WTC11 (cell line): ENCODE measurements at regions not wholly inside any gene's neighbourhood (a gene's known extent, or its start where the extent isn't known, plus 50 kb on each side); places are given as distances from the start of the nearest gene placed in this dataset.
"Not testable (repeated sequence)": the region's sequence is repeated elsewhere in the genome, so short reads cannot be mapped to it uniquely, and the experiment has no call there.

Source experiments
- ATAC-seq: fragments of 200-7000 bp; cut with Tn5 transposase; 2 replicates; pipeline ENCODE4 v1.10.0; 2021; ENCODE audit warnings: mild to moderate bottlenecking, moderate library complexity
- CTCF ChIA-PET: fragments of 300-600 bp; sonication (Branson Sonifier 250); formaldehyde crosslinking; loops from one replicate; lab custom pipeline; 2021; ENCODE audit warnings: antibody characterized with exemption; lab: Charles Lee
- POLR2A ChIA-PET: fragments of 350-600 bp; sonication (Branson Sonifier 250); formaldehyde crosslinking; loops from one replicate; lab custom pipeline; 2021; ENCODE audit warnings: antibody characterized with exemption; lab: Charles Lee
- DNase-seq: peaks from one replicate; pipeline ENCODE4 v3.0.0; 2021; ENCODE audit warnings: low spot score
- H3K27ac Mint-ChIP-seq: 2 replicates; pipeline ENCODE4 v1.8.0; 2021; ENCODE audit warnings: mixed read lengths
- H3K27me3 Mint-ChIP-seq: 2 replicates; pipeline ENCODE4 v1.8.0; 2021; ENCODE audit warnings: low read depth, mild to moderate bottlenecking, moderate library complexity, mixed read lengths
- H3K36me3 Mint-ChIP-seq: 2 replicates; pipeline ENCODE4 v1.8.0; 2021; ENCODE audit warnings: mixed read lengths
- H3K4me1 Mint-ChIP-seq: 2 replicates; pipeline ENCODE4 v1.8.0; 2022; ENCODE audit warnings: mixed read lengths
- H3K4me3 Mint-ChIP-seq: 2 replicates; pipeline ENCODE4 v1.8.0; 2021; ENCODE audit warnings: mild to moderate bottlenecking, moderate library complexity, mixed read lengths
- H3K9me3 Mint-ChIP-seq: 2 replicates; pipeline ENCODE4 v1.8.0; 2021; ENCODE audit warnings: mixed read lengths
- AFF4 ChIP-seq: sonication (generic); formaldehyde crosslinking; IDR thresholded peaks from 2 replicates; pipeline ENCODE4 v1.8.1; 2023; ENCODE audit warnings: mild to moderate bottlenecking, missing genetic modification reagents, borderline replicate concordance
- ATF2 ChIP-seq: sonication (generic); formaldehyde crosslinking; IDR thresholded peaks from 2 replicates; pipeline ENCODE4 v1.8.1; 2022; ENCODE audit warnings: low read depth, missing genetic modification reagents, borderline replicate concordance
- CBFB ChIP-seq: sonication (generic); formaldehyde crosslinking; IDR thresholded peaks from 2 replicates; pipeline ENCODE4 v1.8.1; 2022; ENCODE audit warnings: mild to moderate bottlenecking, low read depth, missing genetic modification reagents
- ELF4 ChIP-seq: sonication (generic); formaldehyde crosslinking; IDR thresholded peaks from 2 replicates; pipeline ENCODE4 v1.8.1; 2022; ENCODE audit warnings: low read depth, mild to moderate bottlenecking, moderate library complexity, missing genetic modification reagents
- FOXK1 ChIP-seq: sonication (generic); formaldehyde crosslinking; IDR thresholded peaks from 2 replicates; pipeline ENCODE4 v1.8.0; 2022; ENCODE audit warnings: mild to moderate bottlenecking, moderate library complexity, missing genetic modification reagents
- GABPB1 ChIP-seq: sonication (generic); formaldehyde crosslinking; IDR thresholded peaks from 2 replicates; pipeline ENCODE4 v1.8.1; 2023; ENCODE audit warnings: mild to moderate bottlenecking, missing genetic modification reagents
- GTF2I ChIP-seq: fragments of 250-450 bp; sonication (Bioruptor Pico); conservative IDR thresholded peaks from 2 replicates; pipeline ENCODE4 v1.4.0; 2021; ENCODE audit warnings: mild to moderate bottlenecking
- JUN ChIP-seq: sonication (generic); formaldehyde crosslinking; IDR thresholded peaks from 2 replicates; pipeline ENCODE4 v1.8.0; 2023; ENCODE audit warnings: mild to moderate bottlenecking, missing genetic modification reagents
- MAX ChIP-seq: sonication (generic); formaldehyde crosslinking; IDR thresholded peaks from 2 replicates; pipeline ENCODE4 v1.8.0; 2022; ENCODE audit warnings: mild to moderate bottlenecking, missing genetic modification reagents
- MYBL2 ChIP-seq: sonication (generic); formaldehyde crosslinking; IDR thresholded peaks from 2 replicates; pipeline ENCODE4 v1.8.1; 2023; ENCODE audit warnings: mild to moderate bottlenecking, moderate library complexity, missing genetic modification reagents
- NFATC4 ChIP-seq: fragments of 250-450 bp; sonication (Bioruptor Pico); IDR thresholded peaks from 2 replicates; pipeline ENCODE4 v1.9.0; 2021; ENCODE audit warnings: mild to moderate bottlenecking
- PRRX2 ChIP-seq: fragments of 250-450 bp; sonication (Bioruptor Pico); IDR thresholded peaks from 2 replicates; pipeline ENCODE4 v1.8.0; 2021; ENCODE audit warnings: mild to moderate bottlenecking
- SP1 ChIP-seq: sonication (generic); formaldehyde crosslinking; conservative IDR thresholded peaks from 2 replicates; pipeline ENCODE4 v1.8.1; 2022; ENCODE audit warnings: missing genetic modification reagents
- STAT6 ChIP-seq: sonication (generic); formaldehyde crosslinking; conservative IDR thresholded peaks from 2 replicates; pipeline ENCODE4 v1.8.1; 2023; ENCODE audit warnings: mild to moderate bottlenecking, low read depth, missing genetic modification reagents, moderate library complexity
- TCF7 ChIP-seq: sonication (generic); formaldehyde crosslinking; IDR thresholded peaks from 2 replicates; pipeline ENCODE4 v1.8.0; 2022; ENCODE audit warnings: mild to moderate bottlenecking, low read depth, missing genetic modification reagents, moderate library complexity
- ZNF138 ChIP-seq: sonication (generic); formaldehyde crosslinking; conservative IDR thresholded peaks from 2 replicates; pipeline ENCODE4 v1.8.1; 2022; ENCODE audit warnings: mild to moderate bottlenecking, moderate library complexity, missing genetic modification reagents
- ZNF396 ChIP-seq: fragments of 250-450 bp; sonication (Bioruptor Pico); IDR thresholded peaks from 2 replicates; pipeline ENCODE4 v1.8.0; 2021; ENCODE audit warnings: mild to moderate bottlenecking, moderate library complexity, borderline replicate concordance
- ZNF532 ChIP-seq: fragments of 250-450 bp; sonication (Bioruptor Pico); IDR thresholded peaks from 2 replicates; pipeline ENCODE4 v1.9.0; 2021; ENCODE audit warnings: mild to moderate bottlenecking, borderline replicate concordance

- TF ChIP-seq STAT6 (CRISPR knock-in tag) (no peak), MAX (no peak), FOXK1 (CRISPR knock-in tag) (no peak), GTF2I (CRISPR knock-in tag) (no peak), NFATC4 (CRISPR knock-in tag) (no peak), ZNF396 (CRISPR knock-in tag) (no peak), PRRX2 (CRISPR knock-in tag) (no peak)
- TF ChIP-seq, all 79 proteins: peak for 0
Observed at GRCh38 chr22:17284466-17284865, 65.2 kb upstream of the ADA2 start (continued).

- H3K27ac Mint-ChIP-seq, DNase-seq, POLR2A ChIA-PET, H3K27me3 Mint-ChIP-seq, ATAC-seq, H3K36me3 Mint-ChIP-seq, H3K4me3 Mint-ChIP-seq, H3K9me3 Mint-ChIP-seq: not testable (repeated sequence)
- CTCF ChIA-PET = interaction anchor here (0.5 to 2.2 kb wide), 6 partner anchors 11 to 188 kb away, joined by 3 to 6 read pairs (median 4); no protein-coding TSS in a partner anchor
- H3K4me1 Mint-ChIP-seq = peaks cover 20% of the 10 kb centered on the region
Observed at GRCh38 chr22:17283865-17284264, 64.6 kb upstream of the ADA2 start.

GRCh38 chr22:17283423-17283822, 64.2 kb upstream of the ADA2 start:
- CTCF ChIA-PET = interaction anchor here (0.5 to 2.2 kb wide), 6 partner anchors 11 to 188 kb away, joined by 3 to 6 read pairs (median 4); no protein-coding TSS in a partner anchor
- Mint-ChIP-seq H3K27me3 (no peaks in the 10 kb centered on the region), H3K4me1 (peaks cover 20% of the 10 kb centered on the region), H3K9me3 (no peaks in the 10 kb centered on the region), H3K36me3 (no peaks in the 10 kb centered on the region), H3K27ac (0 out of 2 replicates have a peak overlapping the region, but pooled peaks have one; percentile 24), H3K4me3 (no peak overlapping the region)
- TF ChIP-seq ZNF138 (CRISPR knock-in tag) (no peak), ATF2 (no peak)
- POLR2A ChIA-PET = no interaction called here
- ATAC-seq (peak; percentile 71), DNase-seq (no peak)

- H3K4me1 Mint-ChIP-seq = peaks cover 14% of the 10 kb centered on the region
- ChIA-PET CTCF (interaction anchor here (0.7 to 1.6 kb wide), 3 partner anchors 9 to 259 kb away, joined by 3 read pairs; no protein-coding TSS in a partner anchor), POLR2A (no interaction called here)
- H3K9me3 Mint-ChIP-seq = no peaks in the 10 kb centered on the region
- H3K27me3 Mint-ChIP-seq = no peaks in the 10 kb centered on the region
- no peaks in the 10 kb centered on the region for H3K36me3 Mint-ChIP-seq
- TF ChIP-seq TCF7 (CRISPR knock-in tag) = no peak
- no peak for TF ChIP-seq ZNF532
- TF ChIP-seq SP1 (CRISPR knock-in tag) = no peak
- TF ChIP-seq AFF4 (CRISPR knock-in tag) = no peak
- no peak for TF ChIP-seq CBFB (CRISPR knock-in tag)
- TF ChIP-seq GABPB1 (CRISPR knock-in tag) = no peak
- no peak for TF ChIP-seq ELF4 (CRISPR knock-in tag)
- TF ChIP-seq MYBL2 (CRISPR knock-in tag) = no peak
- no peak for TF ChIP-seq JUN (CRISPR knock-in tag)
- H3K27ac Mint-ChIP-seq = 0 out of 2 replicates have a peak overlapping the region, but pooled peaks have one; percentile 33
- DNase-seq (no peak), ATAC-seq (no peak)
- H3K4me3 Mint-ChIP-seq = no peak overlapping the region
Observed at GRCh38 chr22:17281440-17281841, 62.2 kb upstream of the ADA2 start.
